PC-3 (cell line): ENCODE measurements at regions not wholly inside any gene's neighbourhood (a gene's known extent, or its start where the extent isn't known, plus 50 kb on each side); places are given as distances from the start of the nearest gene placed in this dataset.

Experiments used
- EZH2 ChIP-seq: fragments of 300-600 bp; sonication (generic); IDR thresholded peaks from one replicate; pipeline ENCODE4 v1.6.1; 2017; ENCODE audit warnings: antibody characterized with exemption, mild to moderate bottlenecking, low read length; ENCODE audit not compliant: unreplicated experiment
- EZH2phosphoT487 ChIP-seq: fragments of 300-600 bp; sonication (generic); IDR thresholded peaks from 2 replicates; pipeline ENCODE4 v1.6.1; 2018; ENCODE audit warnings: mild to moderate bottlenecking, antibody characterized with exemption, low read length, borderline replicate concordance

DNA sequence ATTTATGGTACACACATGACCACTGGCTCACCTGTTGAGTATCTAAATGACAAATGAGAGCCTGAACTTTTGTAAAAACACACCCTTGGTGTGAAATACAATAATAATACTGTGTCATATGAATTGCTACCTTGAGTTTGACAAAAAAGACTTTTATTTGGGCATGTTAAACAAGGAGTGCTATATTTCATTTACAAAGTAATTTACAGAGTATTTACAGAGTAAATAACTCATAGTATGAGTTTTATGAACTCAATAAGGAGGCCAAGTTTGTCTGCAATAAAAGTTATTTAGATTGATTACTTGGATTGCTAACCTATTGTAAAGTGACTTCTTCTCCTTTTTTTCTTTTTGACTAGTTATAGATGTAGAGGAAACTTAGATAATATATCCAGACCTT, 146.0 kb upstream of the NUDT12 start:
- no peak for TF ChIP-seq EZH2phosphoT487
- TF ChIP-seq EZH2, result no peak
